A204.1 (cell line): ENCODE measurements at regions not wholly inside any gene's neighbourhood (a gene's known extent, or its start where the extent isn't known, plus 50 kb on each side); places are given as distances from the start of the nearest gene placed in this dataset.
"Not testable (repeated sequence)": the region's sequence is repeated elsewhere in the genome, so short reads cannot be mapped to it uniquely, and the experiment has no call there.

Experiments
- FAIRE-seq: peaks from 2 replicates; lab custom pipeline; 2012; peaks lifted over from hg19 to GRCh38; lab: Jason Lieb, UNC

DNA sequence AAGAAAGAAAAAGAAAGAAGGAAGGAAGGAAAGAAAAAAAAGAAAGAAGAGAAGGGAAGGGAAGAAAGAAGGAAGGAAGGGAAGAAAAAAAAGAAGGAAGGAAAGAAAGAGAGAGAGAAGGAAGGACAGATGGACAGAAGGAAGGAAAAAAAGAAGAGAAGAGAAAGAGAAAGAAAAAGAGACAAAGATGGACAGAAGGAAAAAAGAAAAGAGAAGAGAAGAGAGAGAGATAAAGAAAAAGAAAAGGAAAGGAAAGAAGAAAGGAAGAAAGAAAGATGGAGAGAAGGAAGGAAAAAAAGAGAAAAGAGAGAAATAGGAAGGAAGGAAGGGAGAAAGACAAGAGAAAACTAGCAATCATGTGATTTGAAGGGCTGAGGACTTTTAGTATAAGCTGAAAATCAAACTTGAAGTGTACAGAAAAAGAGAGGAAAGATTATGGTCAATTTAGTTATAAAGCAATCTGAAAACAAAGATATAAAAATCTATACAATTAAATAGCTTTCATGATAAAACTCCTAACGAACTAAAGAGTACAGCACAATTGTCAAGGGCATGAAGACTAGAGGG lies 115.3 kb downstream of the LTN1 start:
- no peak for FAIRE-seq

DNA sequence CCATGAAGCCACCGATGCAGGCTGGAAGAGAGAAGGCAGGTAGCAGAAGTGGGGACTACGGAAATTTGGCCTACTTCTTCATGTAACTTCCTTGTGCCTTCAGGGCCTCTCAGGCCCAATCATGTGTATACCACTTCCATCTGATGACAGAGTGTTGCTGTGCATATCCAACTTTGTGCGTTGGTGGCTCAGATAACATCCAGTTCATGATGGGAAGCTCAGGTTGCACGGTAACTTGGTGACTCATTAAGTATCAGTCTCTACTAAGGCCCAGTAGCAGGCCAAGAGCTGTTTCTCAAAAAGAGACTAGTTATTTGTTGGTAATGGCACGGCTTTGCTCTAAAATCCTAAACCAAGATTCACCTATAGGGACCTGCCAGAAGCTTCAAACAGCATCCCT lies 117.6 kb downstream of the LTN1 start:
- FAIRE-seq = no peak

DNA sequence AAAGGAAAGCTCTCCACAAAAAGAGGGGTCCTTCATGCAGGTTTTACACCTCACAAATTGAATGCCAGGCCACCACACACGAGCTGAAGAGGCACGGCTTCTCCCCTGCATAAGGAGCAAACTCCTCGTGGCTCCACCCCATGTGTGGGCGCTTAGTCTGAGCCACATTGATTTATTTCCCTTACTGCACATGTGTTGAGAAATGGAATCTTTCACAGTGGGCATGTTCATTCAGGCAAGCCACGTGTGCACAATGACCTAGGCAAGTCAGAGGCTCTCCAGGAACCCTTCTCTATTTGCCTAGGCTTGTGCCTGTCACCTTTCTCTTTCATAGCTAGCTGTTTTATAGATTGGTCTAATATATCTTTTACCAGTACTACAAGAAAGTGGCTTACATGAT lies 120.5 kb downstream of the LTN1 start:
- FAIRE-seq = no peak

DNA sequence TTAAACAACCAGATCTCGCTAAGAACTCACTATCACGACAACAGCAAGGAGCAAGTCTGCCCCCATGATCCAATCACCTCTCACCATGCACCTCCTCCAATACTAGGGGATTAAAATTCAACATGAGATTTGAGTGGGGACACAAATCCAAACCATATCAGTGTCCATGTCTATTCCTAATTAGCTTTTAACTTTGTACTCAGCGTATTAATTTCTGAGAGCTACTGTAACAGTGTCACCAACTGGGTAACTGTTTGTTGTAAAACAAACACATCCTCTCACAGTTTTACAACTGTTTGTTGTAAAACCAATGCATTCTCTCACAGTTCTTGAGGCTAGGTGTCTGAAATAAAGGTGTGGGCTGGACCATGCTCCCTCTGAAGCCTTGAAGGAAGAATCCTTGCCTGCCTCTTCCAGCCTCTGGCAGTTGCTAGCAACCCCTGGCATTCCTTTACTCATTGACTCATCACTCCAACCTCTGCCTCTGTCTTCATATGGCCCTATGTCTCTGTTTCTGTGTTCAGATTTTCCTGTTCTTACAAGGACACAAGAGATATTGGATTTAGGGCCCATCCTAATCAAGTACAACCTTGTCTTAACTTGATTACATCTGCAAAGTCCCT lies 121.2 kb downstream of the LTN1 start:
- FAIRE-seq = no peak

DNA sequence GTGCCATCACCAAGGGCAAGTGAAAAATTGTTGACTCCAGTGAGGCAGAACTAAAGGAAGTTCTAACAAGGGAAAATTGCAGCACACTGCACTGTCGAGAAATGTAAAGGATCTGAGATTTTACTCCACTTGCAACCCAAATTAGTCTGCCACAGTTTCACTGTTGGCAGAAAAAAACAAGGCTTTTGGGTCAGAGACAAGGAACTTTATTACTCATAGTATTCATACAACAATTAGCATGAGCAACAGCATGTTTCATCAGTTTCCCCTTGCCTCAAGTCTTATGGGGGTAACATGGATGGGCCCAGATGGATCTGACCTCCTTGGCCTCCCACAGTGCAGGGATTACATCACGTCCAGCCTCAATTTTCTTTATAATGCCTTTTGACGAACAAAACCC lies 125.3 kb downstream of the LTN1 start:
- FAIRE-seq = no peak

DNA sequence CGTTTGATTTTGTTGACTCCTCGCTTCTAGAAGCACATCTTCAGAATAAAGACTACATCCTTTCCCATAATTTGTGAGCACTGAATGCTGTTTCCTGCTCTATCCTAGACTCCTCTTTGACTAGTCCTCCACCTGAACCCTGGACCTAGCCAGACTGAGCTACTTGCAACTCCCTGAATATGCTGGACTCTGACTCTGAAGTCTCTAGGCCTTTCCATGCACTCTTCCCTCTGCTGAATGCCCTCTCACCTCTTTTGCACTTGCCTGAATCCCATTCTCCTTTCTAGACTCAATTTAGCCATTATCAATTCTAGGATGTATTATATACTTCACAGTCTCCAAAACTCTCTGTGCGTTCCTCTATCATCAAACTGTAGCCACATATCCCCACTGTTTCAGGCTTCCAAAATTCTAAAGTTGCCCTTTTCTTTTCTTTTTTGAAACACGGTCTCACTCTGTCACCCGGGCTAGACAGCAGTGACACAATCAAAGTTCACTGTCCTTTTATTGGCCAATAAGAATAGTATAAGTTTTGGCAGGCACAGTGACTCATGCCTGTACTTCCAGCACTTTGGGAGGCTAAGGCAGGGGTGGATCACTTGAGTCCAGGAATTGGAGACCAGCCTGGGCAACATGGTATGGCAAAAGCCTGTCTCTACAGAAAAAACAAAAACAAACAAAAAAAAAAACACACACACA lies 127.0 kb downstream of the LTN1 start:
- no peak for FAIRE-seq

DNA sequence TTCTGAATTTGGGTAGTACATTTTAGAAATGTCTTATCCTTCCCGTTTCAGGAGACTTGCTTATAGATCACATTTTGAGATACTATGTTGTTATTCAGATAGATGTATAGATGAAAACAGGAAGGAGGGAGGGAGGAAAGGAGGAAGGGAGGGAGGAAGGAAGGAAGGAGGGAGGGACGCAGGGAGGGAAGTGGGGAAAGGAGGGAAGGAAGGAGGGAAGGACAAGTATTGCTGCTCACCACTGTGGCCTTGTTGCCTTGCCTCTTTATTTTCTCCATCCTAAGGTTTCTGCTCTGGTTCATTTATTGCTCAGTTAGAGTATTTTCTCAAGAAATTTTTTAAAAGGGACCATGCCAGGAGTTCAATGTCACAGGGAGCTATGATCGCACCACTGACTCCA lies 134.3 kb downstream of the LTN1 start:
- no peak for FAIRE-seq

DNA sequence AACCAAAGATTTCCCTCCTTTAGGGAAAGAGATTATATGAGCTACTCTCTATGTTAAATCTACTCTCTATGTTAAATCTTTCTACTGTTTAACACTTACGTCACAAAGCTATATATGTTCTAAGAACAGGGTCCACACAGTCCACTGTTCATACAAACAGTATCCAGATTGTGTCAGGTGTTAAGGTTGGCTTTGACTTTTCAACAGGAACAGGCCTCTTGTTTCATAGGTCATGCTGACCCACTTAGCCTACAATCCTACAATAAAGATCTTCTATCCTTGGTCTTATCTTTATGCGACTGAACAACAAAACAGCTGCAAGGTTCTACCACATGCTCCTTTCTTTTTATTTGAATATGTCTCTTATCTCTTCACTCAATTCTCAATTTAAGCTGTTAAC lies 134.9 kb downstream of the LTN1 start:
- no peak for FAIRE-seq

DNA sequence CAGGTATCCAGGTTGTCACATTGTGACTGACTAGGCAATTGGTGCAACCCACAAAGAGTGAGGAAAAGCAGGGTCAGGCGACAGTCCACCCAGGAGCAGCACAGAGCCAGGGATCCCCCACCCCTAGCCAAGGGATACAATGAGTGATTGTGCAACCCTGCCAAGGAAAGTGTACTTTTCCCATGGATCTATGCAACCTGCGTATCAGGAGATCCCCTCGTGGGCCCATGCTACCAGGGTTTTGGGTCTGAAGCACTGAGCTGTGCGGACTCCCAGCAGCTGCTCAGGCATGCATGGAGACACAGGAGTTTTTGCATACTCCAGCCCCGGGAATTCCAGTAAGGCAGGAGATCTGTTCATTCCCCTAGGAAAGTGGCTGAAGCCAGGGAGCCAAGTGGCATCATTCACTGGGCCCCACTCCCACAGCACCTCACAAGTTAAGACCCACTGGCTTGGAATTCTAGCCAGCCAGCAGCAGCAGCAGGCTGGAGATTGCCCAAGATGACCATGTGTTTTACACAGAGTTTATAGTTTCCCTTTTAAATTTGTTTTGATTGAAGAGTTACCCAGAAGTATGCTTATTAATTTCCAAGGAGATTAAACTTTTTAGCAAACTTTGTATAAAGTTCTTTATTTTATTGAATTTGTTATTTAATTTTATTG lies 136.0 kb downstream of the LTN1 start:
- peak; percentile 81 for FAIRE-seq

DNA sequence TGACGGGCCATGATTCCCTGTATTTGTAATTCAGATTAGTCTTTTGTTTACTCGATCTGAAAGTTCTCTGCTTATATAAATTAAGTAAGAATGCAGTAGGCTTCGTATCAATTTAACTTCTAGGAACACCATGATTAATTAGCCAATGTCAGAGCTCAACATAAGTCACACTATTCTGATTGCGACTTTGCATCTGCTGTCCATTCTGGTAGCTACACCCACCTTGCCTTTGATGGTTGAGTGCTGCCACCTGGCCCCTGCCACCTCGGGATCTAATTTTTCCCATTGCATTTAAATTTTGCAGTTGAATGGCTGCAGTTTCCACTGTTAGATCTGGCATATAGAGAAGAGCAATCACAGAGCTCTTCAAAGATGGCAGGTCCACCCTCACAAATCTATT lies 140.0 kb downstream of the LTN1 start:
- FAIRE-seq = no peak

DNA sequence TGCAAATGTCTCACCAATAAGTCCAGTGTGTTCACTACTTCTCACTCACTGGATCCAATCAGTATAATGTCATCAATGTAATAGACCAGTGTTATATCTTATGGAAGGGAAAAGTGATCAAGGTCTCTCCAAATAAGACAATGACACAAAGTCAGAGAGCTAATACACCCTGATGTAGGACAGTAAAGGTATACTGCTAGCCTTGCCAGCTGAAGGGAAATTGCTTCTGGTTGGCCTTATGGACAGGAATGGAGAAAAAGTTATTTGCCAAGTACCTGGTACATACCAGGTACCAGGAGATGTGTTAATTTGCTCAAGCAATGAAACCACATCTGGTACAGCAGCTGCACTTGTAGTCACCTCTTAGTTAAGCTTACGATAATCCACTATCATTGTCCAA lies 141.0 kb downstream of the LTN1 start:
- FAIRE-seq = no peak

DNA sequence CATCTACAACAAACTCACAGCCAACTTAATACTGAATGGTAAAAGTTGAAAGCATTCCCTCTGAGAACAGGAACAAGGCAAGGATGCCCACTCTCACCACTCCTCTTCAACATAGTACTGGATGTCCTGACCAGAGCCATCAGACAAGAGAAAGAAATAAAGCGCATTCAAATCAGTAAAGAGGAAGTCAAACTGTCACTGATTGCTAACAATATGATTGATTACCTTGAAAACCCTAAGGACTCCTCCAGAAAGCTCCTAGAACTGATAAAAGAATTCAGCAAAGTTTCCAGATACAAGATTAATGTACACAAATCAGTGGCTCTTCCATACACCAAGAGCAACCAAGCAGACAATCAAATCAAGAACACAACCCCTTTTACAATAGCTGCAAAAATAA lies 153.4 kb downstream of the LTN1 start:
- not testable (repeated sequence) for FAIRE-seq

DNA sequence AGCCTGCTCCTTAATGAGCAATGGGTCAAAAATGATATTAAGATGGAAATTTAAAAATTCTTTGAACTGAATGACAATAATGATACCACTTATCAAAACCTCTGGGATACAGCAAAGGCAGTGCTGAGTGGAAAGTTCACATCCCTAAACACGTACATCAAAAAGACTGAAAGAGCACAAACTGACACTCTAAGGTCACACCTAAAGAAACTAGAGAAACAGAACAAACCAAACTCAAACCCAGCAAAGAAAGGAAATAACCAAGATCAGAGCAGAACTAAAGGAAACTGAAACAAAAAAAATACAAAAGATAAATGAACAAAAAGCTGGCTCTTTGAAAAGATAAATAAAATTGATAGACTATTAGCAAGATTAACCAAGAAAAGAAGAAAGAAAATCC lies 155.3 kb downstream of the LTN1 start:
- FAIRE-seq = not testable (repeated sequence)

DNA sequence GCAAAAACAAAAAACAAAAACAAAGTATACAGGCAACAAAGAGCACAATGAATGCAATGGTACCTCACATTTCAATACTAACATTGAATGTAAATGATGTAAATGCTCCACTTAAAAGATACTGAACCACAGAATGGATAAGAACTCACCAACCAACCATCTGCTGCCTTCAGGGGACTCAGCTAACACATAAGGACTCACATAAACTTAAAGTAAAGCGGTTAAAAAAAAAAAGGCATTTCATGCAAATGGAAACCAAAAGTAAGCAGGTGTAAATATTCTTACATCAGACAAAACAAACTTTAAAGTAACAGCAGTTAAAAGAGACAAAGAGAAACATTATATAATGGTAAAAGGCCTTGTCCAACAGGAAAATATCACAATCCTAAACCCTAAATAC lies 156.1 kb downstream of the LTN1 start:
- FAIRE-seq = not testable (repeated sequence)

DNA sequence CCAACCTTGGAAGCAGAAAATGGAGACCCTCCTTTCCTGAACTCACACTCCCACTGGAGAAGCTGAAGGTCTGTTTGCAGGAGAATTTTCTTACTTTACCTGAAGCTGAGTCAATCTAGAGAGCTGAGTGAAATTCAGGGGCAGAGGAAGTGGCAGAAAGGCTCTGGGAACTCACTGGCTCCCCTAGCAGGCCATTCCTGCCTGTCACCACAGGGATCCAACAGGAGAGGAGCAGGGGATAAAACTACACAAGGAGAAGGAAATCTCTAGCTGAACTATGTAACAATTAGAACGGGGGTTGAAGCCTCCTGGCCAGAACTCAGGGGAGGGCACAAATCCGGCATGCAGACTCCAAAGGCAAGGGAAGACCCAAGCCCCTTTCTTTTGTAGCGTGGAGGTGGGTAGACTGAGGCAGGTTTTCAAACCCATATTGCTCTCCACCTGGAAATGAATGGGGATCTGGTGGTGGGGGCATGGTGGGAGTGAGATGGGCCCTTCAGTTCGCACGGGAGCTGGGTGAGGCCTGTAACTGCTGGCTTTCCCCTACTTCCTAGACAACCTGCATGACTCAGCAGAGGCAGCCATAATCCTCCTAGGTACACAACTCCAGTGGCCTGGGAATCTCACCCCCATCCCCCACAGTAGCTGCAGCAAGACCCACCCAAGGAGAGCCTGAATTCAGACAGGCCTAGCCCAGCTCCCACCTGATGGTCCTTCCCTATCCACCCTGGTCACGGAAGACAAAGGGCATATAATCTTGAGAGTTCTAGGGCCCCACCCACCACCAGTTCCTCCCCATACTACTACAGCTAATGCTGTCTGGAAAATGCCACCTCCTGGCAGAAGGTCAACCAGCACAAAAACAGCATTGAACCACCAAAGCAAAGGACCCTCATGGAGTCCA lies 158.1 kb downstream of the LTN1 start:
- FAIRE-seq = no peak

DNA sequence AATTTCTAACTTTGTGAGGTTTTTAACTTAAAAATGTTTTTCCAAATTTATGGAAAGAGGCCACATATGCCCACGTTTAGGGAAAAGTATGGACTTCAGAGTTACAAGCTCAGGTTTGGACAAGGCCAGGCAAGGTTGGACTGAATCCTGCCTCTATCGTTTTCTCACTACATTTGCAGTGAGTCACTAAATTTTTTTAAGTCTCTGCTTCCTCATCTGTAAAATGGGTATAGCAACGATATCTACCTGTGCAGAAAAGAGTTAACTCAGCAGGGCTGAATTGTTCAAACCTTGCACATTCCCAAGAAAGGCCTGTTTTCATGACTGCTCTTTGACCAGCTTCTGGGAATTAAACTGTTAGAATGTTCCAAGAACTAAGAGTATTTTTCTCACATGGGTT lies 159.1 kb downstream of the LTN1 start:
- no peak for FAIRE-seq

DNA sequence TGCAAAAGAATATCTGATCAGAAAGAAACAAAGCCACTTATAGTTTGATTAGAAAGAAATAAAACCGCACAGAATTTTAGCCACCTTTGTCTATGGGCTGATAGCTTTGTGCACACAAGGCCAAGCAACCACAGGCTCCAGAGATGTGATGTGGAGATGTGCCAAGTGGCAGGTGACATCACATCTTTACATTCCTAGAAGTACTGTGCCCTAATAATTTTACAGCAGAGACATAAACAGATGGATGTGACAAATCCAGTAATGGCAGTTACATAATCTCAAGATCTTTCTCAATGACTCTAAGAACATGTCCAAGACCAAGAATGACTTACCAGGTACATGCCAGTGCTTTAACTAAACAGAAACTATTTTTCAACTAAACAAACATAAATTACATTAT lies 159.5 kb downstream of the LTN1 start:
- FAIRE-seq = no peak

DNA sequence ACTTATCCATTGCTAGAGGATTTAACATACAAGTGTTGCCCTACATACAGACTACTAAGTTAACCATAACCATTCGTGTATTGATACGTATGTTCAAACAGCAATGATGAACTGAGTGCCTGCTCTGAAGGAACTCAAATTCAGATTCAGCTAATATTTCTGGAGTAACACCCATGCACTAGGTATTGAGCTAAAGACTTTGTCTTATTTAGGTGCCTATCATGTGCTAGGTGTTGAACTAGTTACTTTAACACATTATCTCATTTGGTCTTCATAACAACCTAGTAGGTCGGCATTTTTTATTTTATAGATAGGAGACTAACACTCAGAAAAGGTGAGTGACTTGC lies 160.0 kb downstream of the LTN1 start:
- FAIRE-seq = no peak

DNA sequence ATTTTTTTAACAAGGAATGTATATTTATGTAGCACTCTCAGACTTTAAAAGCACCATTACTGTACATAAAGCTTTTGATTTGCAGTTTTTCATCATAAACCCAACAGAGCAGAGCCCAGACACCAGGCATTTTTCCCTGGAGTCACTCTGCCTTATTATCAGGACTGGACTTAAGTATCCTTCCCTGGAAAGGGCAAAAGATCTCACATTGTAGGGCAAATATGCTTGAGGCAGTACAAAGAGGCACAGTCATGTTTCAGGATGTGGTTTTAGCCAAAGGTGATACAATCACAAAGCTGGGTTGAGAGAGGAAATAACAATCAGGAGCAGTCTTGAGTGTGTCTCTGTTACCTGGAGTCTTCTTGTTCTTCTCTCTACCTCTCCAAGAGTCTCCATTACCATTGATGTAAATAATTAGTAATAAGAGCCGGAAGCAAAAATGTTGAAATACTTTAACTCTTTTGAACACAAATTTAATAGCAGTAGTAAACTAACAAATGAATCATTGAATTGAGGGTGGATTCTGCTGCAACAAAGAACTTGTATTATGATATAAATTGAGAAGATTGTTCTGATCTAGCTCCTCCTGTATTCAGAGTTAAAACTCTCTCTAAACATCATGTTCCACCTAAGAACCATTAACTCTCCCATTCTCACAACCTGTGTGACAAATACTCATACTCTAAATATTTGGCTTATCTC lies 160.5 kb downstream of the LTN1 start:
- no peak for FAIRE-seq

DNA sequence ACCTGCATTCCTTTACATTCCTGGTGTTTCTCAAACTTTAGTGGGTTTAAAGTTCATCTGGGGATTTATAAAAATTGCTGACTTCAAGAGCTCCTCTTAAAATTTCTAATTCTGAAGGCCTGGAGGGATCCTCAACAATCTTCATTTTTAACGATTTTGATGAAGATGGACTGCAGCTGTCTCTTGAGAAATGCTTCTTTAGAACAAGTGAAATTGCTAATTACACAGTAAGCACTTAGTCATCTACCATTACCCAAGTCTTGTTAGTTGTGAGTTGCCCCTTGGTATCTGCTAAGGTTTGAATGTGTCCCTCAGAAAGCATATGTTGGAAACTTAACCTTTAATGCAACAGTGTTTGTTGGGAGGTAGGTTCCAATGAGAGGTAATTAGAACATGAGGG lies 163.7 kb downstream of the LTN1 start:
- FAIRE-seq = no peak

DNA sequence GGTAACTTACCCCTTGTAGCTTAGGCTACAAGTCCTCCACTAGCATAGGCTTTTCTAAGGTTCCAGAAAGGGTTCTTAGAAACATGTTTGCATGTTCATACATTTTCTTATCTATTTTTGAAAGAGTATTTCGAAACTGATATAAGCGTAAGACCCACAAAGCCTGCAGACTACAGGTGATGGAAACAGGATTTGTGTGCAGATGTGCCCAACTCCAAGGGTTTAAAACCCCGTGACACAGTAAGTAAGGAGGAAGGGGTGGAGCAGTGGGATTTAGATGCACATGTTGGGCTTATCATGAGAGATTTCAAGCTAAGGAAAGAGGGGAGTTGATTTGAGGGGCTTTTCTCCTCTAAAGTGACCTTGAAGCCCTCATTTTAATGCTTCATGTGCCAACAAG lies 164.7 kb downstream of the LTN1 start:
- FAIRE-seq = no peak

DNA sequence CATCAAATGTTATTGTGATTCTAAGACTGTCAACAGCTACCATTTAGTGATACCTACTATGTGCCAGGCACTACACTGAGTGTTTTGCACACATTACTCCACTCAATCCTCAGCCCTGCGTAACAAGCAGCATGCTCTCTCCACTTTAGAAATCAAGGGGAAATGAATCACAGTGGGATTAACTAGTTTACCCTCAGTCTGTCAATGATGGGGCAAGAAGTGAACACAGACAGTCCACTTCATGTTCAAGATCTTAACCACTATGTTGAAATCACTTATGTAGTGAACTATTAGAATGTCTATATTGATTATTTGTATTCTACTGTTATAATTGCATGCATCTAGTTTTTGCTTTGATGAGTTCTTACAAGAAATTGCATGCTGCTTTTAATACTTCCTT lies 165.3 kb downstream of the LTN1 start:
- no peak for FAIRE-seq
